Gastrocnemius medialis (tissue), 4 donors: ENCODE measurements at regions not wholly inside any gene's neighbourhood (a gene's known extent, or its start where the extent isn't known, plus 50 kb on each side); places are given as distances from the start of the nearest gene placed in this dataset.

Source experiments
- POLR2A ChIP-seq, 2 donors: fragments of 450-650 bp; IDR thresholded peaks; one replicate each; pipeline ENCODE4 v1.6.1; 2017; ENCODE audit warnings: antibody characterized with exemption in 2 of 2, mild to moderate bottlenecking in 2 of 2, moderate library complexity in 2 of 2
- TF ChIP-seq, protein P1 (sequence below), 5 experiments: fragments of 450-650 bp in 3 of 5; fragments of 200-600 bp in 2 of 5; sonication (generic) in 2 of 5; IDR thresholded peaks in 4 of 5; conservative IDR thresholded peaks in 1 of 5; 1 replicate in 4 of 5; 2 replicates in 1 of 5; pipeline ENCODE4 v1.5.1; 2016 to 2019; ENCODE audit warnings: antibody characterized with exemption in 5 of 5, mild to moderate bottlenecking in 3 of 5, moderate library complexity in 3 of 5

DNA sequence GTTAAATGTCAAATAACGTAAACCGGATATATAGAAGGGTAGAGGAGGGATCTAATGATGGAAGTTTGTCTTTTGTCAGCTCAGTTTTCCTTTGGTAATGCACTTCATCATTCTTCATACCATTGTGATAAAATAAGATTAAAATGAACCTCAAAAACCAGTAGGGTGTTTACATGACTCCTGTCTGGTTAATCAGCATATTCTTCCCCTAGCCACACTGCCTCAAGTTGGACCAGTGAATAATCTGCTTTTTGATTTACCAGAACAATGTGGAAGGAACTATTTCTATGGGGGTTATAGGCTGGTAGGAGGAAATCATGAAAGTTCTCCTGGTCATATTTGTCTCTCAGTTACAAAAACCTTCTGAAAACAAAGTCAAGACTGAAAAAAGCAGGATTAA lies 634.7 kb downstream of the NCAM2 start:
- no peak for TF ChIP-seq POLR2A (IDR thresholded peaks at IDR 0.05)
- TF ChIP-seq, protein P1, sequence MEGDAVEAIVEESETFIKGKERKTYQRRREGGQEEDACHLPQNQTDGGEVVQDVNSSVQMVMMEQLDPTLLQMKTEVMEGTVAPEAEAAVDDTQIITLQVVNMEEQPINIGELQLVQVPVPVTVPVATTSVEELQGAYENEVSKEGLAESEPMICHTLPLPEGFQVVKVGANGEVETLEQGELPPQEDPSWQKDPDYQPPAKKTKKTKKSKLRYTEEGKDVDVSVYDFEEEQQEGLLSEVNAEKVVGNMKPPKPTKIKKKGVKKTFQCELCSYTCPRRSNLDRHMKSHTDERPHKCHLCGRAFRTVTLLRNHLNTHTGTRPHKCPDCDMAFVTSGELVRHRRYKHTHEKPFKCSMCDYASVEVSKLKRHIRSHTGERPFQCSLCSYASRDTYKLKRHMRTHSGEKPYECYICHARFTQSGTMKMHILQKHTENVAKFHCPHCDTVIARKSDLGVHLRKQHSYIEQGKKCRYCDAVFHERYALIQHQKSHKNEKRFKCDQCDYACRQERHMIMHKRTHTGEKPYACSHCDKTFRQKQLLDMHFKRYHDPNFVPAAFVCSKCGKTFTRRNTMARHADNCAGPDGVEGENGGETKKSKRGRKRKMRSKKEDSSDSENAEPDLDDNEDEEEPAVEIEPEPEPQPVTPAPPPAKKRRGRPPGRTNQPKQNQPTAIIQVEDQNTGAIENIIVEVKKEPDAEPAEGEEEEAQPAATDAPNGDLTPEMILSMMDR (IDR thresholded peaks at IDR 0.05 in 4 of 5, conservative IDR thresholded peaks at IDR 0.05 in 1 of 5) = no peak
